ENCODE measurements at regions not wholly inside any gene's neighbourhood (a gene's known extent, or its start where the extent isn't known, plus 50 kb on each side); places are given as distances from the start of the nearest gene placed in this dataset.
"Not testable (repeated sequence)": the region's sequence is repeated elsewhere in the genome, so short reads cannot be mapped to it uniquely, and the experiment has no call there.

GRCh38 chr18:22504251-22505030, 86.7 kb upstream of the CTAGE1 start:
- DNase-seq, result no peak

DNA sequence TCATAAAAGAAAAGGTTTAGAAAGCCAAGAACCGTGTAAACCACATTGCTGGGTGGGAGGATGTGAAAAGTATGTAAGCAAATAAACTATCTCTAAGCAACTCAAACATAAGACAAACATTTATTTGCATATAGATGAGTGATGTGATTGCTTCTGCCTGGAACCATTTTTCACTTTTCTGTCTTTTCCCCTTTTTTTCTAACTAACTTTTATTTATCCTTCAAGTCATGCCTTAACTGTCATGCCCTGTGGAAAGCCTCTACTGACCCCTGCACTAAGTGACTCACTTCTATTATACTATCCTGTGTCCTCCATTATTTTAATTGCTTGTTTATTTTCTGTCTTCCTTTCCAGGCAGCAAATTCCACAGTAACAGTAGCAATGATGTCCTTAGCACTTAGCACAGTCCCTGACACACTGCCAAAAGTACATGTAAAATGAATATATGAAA, 87.5 kb upstream of the CTAGE1 start:
- DNase-seq, result no peak

- no peak for DNase-seq
These were observed 89.3 kb upstream of the CTAGE1 start for GRCh38 chr18:22507055-22507454.

DNA sequence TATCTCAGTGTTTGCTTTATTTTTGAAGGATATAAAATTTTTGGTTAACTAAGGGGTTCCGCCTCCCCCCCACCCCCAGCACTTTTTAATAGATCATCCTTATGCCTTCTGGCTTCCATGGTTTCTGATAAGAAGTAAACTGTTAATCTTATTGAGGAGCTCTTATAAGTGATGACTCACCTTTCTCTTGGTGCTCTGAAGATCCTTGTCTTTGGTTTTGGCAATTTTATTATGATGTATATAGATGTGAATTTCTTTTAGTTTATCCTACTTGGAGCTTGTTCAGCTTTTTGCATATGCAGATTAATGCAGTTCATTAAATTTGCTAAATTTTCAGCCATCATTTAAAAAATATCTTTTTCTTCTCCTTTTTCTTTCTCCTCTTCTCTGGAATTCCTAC, 91.7 kb upstream of the CTAGE1 start:
- DNase-seq, result no peak

DNA sequence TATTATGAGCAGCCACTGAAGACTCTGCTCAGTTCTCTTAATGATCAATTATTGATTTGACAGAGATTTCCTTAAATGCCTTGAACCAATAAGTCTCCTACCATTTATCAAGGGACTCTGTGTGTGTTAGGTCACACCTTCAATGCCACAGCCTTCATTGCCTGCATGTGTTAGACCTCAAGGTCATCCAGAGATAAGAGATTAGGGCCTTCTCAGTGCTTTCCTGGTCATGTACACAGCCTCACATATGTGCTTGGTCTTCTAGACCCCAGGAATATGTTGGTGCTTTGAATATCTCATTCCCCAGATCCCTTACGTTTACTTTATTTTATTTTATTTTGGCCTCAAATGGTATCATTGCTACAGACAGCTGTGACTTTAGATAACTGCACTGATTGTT, 93.0 kb upstream of the CTAGE1 start:
- DNase-seq, result no peak

DNA sequence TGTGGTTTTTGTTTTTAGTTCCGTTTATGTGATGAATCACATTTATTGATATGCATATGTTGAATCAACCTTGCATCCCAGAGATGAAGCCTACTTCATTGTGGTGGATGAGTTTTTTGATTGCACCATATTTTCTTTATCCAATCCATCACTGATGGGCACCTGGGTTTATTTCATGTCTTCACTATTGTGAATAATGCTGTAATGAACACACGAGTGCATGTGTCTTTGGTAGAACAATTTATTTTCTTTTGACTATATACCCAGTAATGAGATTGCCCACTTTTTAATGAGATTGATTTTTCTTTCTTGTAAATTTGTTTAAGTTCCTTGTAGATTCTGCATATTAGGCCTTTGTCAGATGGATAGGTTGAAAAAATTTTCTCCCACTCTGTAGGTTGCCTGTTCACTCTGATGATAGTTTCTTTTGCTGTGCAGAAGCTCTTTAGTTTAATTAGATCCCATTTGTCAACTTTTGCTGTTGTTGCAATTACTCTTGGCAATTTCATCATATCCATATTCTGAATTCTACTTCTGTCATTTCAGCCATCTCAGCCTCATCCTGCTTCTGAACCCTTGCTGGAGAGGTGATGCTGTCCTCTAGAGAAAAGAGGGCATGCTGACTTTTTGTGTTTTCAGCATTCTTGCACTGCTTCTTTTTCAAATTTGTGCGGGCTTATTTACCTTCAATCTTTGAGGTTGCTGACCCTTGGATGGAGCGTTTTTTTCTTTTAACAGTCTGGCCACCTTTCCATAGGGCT, 96.2 kb upstream of the CTAGE1 start:
- no peak for DNase-seq

DNA sequence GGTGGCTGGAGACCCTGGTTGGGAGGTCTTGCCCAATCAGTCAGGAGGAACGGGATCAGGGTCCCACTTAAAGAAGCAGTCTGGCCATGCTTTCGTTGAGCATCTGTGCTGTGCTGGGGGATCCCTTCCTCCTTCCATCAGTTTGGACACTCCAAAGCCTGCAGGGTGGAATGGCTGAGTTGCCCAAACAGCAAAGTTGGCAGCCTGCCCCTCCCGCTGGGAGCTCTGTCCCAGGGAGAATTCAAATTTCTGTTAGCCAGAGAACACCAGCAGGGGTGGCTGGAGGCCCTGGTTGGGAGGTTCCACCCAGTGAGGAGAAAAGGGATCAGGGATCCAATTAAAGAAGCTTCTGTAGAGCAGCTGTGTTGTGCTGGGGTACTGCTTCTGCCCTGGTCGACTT, 96.9 kb upstream of the CTAGE1 start:
- no peak for DNase-seq

- no peak for DNase-seq
These were observed 97.5 kb upstream of the CTAGE1 start for GRCh38 chr18:22515250-22515649.

DNA sequence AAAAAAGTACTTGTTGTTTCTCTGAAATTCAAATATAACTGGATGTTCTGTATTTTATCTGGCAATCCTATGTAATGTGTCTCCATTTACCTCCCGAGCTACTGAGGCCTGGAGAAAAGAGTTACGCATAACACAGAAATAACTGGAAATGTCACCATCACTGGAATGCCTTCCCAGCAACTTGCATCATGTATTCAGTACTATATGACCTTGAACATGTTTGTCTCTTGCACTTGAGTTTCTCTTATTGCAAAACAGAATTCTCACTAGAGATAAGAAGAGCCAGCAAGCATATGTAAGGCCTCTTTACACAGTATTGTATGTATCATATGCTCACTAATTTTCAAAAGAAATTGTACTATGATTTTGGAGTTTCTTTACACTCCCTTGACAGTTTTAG, 99.6 kb upstream of the CTAGE1 start:
- no peak for DNase-seq

DNA sequence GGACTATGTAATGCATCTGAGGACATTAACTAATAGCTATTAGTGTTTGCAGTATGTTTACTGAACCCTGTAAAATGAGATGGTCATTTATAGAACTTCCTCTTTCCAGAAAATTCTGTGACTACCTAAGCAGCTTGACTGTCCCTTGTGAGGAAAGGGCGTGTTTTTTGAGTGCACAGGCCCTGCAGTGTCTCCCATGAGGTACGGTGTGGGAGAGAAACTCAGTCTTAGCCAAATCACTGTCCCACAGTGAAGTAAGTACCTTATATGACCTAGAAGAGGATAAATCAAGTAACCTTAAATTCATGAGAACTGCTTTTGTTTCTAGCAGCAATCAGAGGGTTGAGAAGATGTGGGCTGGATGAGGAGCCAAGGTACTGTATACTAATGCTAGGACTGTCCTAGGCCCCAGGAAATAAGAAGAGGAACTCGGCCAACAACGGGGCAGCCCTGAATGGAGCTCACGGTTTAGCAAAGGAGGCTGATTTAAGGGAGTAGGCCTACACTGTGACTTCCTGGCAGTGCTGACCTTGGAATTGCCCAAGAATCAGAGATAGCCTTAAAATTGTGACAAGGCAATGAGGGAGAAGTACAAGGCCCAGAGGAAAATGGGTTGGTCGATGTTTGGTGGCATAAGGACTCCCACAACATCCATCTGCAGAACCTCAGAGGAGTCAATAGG, 103.5 kb upstream of the CTAGE1 start:
- no peak for DNase-seq

- DNase-seq, result no peak
These were observed 105.8 kb upstream of the CTAGE1 start for GRCh38 chr18:22523481-22523880.

- no peak for DNase-seq
These were observed 107.1 kb upstream of the CTAGE1 start for GRCh38 chr18:22524783-22525182.

DNA sequence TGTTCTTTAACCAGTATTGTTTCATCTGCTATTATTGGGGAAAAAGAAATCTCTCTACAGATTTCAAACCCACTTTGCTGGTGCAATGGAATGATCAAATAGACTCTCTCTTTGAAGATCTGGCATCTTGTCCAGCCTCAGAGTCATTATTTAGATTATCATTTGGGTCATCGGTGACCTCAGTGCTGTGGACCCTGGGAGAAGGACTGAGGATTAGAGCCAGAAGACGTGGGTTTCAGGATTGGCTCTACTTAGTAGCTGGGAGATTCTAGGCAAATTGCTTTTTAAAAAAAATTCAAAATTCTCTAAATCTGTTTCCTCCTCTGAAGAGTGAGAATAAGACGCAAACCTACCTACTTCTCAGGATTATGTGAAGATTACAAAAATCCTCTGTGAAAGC, 107.6 kb upstream of the CTAGE1 start:
- DNase-seq, result no peak

DNA sequence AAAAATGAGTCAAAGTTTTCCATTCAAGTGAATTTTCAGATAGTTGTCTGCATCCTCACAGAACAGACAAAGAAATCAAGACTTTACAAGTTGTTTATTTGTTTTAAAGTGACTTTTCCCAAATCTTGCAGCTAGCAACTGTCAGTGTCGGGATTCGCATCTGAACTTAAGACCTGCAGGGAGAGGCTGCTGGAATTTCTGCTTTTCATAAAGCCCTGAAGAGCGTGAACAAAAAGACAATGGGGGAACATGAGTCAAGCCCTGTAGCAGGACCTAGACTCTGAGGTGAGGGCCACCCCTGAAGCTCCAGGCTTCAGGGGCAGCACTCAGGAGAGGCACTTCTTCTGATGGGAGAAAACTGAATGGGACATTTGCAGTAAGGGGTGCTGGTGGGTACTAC, 108.2 kb upstream of the CTAGE1 start:
- no peak for DNase-seq

DNA sequence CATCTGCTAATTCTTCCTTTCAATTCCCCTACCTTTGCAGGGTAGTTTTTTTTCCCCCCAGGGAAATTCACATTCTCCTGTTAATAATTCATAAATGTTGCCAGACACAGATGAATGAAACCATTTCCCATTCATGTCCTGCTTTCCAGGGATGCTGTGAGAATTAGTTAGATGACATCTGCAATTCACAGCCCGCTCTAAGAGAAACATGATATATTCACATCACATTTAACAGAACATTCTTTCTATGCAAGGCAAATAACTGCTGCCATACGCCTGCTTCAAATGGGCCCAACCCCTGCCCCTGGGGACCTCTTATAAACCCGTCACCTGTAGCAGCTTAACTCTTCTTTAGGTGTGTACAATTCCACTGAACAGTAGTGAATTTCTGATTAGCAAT, 110.6 kb upstream of the CTAGE1 start:
- no peak for DNase-seq

GRCh38 chr18:22534706-22535105, 117.0 kb upstream of the CTAGE1 start:
- DNase-seq, result not testable (repeated sequence)

DNA sequence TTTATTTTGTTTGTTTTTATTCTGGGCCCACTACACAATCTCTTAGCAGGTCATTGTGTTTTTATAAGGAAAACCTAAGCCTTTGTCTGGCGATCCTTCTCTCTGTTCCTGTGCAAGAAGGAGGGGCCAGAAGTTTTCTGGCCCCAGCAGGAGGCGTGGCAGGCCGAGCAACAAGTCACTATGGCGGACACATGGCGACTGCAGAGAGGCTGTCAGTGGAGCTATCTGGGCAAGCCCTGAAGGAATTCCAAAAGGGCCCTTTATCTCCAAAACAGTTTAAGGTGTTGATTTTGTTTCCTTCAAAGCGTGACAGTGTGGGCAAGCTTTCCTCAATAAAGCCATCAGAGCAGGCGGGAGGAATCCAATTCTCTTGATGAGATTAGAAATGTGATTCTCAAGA, 118.8 kb upstream of the CTAGE1 start:
- no peak for DNase-seq

DNA sequence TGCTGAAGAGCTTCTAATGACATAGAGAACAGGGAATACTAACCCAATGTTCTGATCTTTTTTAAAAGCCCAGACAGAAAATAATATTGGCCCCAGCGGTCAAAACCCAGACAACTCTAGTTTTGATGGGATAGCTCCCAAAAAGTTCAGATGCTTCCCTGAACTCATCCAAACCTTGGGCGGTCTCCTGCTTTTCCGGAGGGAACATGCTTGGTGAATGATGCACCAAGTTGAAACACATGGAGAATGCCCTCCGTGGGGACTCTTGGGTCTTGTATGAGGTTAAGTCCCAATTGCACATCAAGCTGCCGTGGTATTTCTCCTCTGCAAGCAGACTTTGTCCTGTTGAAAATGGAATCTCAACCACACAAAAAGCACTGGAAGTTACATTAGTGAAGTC, 120.7 kb upstream of the CTAGE1 start:
- no peak for DNase-seq

GRCh38 chr18:22539051-22539765, 121.5 kb upstream of the CTAGE1 start:
- DNase-seq, result no peak

GRCh38 chr18:22541232-22541631, 123.5 kb upstream of the CTAGE1 start:
- DNase-seq, result no peak

- no peak for DNase-seq
These were observed 124.7 kb upstream of the CTAGE1 start for GRCh38 chr18:22542406-22542835.

GRCh38 chr18:22543769-22544168, 126.1 kb upstream of the CTAGE1 start:
- DNase-seq, result no peak

GRCh38 chr18:22544626-22545025, 126.9 kb upstream of the CTAGE1 start:
- no peak for DNase-seq

Data from NCI-H1048 (cell line).